Fibroblast of villous mesenchyme (primary cell): ENCODE measurements at regions not wholly inside any gene's neighbourhood (a gene's known extent, or its start where the extent isn't known, plus 50 kb on each side); places are given as distances from the start of the nearest gene placed in this dataset.

Source experiments
- DNase-seq: peaks from one replicate; pipeline ENCODE4 v3.0.0-alpha.2; 2010; ENCODE audit warnings: low read depth
- H3K4me3 ChIP-seq: 2 replicates; pipeline ENCODE4 v1.5.1; 2011; ENCODE audit warnings: low read depth, mild to moderate bottlenecking, low read length
- TF ChIP-seq, protein P1 (sequence below): IDR thresholded peaks from 2 replicates; pipeline ENCODE4 v1.5.1; 2012; ENCODE audit warnings: low read depth, mild to moderate bottlenecking, low read length; ENCODE audit not compliant: insufficient read depth

DNA sequence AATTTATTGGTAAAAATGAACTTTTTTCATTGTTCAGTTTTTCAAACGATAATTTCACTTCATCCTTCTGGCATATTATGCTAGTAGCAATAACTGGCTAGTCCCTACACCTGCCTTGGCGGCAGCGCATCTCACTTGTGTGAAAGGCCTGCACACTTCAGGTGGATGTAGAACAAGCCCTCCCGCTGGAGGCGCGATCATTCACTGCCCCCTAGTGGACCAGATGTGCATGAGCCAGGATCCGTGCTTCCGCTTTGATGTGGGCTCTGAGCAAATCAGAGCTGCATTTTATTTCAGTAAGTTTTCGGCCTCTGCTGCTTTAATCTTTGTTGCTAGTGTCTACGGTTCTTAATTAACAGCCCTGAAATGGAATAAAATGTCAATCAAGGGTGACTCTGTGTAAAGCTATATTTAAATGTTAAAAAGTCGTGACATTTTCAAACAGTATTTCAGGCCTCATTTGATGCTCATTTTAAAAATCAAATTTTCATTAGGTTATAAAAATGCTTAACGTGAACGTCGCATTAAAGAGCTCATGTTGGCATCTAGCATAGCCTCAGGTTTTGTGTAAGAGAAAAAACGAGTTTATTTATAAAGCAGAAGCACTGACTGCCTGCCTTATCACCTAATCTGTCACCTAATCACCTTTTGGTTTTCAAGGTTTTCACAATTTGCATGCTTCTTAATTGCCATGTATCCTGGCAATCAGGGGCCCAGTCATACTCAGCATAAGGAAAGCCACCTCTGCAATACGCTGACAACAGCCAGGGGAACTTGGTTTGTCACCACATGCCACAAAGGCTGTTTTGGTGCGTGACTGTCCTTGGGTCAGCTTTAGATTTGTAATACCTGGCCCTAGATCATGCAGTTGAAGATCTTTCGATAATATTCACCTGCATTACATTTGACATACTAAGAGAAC, 112.2 kb downstream of the TEX26 start:
- TF ChIP-seq, protein P1, sequence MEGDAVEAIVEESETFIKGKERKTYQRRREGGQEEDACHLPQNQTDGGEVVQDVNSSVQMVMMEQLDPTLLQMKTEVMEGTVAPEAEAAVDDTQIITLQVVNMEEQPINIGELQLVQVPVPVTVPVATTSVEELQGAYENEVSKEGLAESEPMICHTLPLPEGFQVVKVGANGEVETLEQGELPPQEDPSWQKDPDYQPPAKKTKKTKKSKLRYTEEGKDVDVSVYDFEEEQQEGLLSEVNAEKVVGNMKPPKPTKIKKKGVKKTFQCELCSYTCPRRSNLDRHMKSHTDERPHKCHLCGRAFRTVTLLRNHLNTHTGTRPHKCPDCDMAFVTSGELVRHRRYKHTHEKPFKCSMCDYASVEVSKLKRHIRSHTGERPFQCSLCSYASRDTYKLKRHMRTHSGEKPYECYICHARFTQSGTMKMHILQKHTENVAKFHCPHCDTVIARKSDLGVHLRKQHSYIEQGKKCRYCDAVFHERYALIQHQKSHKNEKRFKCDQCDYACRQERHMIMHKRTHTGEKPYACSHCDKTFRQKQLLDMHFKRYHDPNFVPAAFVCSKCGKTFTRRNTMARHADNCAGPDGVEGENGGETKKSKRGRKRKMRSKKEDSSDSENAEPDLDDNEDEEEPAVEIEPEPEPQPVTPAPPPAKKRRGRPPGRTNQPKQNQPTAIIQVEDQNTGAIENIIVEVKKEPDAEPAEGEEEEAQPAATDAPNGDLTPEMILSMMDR: peak; percentile 97
- DNase-seq: peak; percentile 83
- no peak overlapping the region for H3K4me3 ChIP-seq

DNA sequence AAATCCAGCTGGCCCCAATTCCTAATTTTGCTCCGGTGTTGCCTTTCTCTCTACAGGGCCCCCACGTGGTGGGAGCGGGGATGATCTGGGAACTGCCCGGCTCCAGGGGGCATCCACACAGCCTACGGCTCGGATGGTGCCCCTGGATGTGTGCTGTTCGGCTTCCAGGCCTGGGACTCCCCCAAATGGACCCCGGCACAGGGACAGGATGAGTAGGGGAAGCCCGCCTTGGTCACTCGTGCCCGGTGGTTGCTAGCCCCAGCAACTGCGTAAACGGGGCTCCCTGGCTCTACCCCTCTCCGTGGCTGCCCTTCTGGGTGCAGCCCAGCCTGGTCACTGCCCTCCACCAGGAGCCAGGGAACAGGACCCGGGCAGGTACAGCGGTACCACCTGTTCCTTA, 111.5 kb downstream of the TEX26 start:
- no peak for DNase-seq
- no peak overlapping the region for H3K4me3 ChIP-seq
- TF ChIP-seq, protein P1: peak; percentile 39

DNA sequence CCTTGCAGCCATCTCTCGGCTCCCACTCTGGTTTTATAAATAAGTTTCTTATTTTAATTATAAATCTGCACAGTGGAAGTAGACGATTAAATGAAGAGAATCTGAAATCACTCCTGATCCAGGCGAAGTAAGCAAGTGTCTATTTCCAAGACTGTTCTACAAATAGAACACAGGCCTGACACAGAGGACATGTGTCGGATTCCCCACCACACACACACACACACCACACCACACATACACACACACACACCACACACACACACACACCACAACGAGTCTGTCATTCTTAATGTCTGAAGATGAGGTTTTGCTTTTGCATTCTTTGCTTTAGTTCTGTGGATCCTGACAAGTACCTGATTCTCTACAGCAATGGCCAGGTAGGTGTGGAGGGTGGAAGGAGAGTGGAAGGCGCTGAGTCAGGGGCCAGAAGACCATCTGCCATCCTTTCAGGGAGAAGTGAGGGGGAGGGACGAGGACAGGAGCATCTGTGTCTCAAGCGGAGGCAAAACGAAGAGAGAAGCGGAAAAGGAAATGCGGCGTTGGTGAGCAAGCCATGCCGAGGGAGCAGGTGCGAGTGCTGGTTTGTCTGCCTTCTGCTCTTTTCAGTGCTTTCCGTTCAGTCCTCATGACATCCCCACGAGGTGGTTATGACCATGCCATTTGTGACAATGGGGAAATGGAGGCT, 110.2 kb downstream of the TEX26 start:
- H3K4me3 ChIP-seq: no peak overlapping the region
- TF ChIP-seq, protein P1: no peak
- DNase-seq: no peak

DNA sequence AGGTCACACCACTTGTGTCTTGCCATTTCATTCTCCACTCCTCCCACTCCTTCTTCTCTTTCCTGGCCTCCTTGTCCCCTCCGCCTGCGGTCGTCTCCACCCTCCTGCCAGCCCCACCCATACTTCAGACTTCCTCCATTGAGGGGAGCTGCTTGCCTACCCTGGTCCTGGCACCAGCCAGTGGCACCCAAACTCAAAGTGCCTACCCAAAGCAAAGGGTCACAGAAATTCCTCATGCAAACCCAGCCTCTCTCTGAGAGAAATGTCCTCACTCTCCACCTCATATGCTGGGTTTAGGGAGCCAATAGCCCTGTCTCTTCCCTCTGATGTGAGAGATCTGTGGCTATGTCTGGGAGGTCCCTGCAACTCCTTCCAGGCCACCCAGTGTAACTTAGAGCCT, 109.6 kb downstream of the TEX26 start:
- TF ChIP-seq, protein P1: no peak
- H3K4me3 ChIP-seq: no peak overlapping the region
- no peak for DNase-seq

DNA sequence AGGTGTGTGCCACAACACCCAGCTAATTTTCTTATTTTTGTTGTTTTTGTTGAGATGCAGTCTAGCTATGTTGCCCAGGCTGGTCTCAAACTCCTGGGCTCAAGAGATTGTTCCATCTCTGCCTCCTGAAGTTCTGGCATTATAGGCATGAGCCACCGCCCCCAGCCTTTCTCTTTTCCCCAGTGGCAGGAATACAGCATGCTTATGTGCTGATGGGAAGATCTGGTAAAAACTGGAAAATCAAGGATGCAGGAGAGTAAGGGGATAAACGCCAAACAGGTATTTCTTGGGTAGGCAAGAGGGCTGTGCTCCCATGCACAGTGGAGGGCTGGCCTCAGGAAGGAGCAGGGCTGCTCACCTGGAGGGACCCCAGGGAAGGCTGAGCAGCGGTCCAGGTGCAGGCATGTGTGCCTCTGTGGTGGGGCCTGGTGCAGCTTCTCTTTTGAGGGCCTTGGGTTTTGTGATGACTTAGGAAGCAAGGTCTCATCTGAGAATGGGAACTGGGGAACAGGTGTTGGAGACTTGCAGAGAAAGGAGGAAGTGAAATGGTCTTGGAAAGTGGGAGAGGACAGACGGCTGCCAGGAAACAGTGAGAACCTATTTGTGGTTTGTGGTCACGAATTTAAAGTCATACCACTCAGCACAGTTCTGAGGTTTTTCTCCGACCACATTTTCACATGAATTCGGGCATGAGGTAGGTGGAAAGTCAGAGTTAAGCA, 106.5 kb downstream of the TEX26 start:
- DNase-seq: peak; percentile 47
- TF ChIP-seq, protein P1: no peak
- no peak overlapping the region for H3K4me3 ChIP-seq

DNA sequence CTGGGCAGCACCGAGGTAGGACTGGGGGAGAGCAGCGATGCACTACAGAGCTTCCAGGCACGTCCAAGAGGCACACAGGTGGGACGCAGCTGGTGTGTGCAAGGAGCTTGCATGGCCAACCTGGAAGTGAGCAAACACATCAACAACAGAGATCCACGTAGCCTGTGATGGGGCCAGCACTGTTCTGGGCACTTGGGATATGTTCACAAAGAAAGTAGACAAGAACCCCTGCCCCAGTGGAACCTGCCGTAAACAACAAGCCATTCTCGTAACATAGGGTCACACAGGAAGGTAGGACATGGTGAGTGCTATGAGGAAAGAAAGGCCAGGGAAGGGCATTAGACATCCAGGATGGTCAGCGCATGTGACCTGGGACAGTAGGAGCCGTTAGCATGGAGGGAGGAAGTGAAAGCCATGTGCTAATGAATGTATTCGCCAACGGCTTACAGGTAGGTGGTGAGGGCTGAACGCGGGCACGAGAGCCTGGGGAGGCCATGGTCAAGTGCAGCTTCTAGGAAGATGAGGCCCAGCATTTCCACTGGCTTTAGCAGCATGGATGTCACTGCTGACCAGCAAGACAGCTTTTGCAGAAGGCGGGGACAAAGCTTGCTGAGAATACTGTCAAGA, 105.5 kb downstream of the TEX26 start:
- TF ChIP-seq, protein P1: no peak
- H3K4me3 ChIP-seq: no peak overlapping the region
- DNase-seq: no peak
